ENCODE measurements at regions not wholly inside any gene's neighbourhood (a gene's known extent, or its start where the extent isn't known, plus 50 kb on each side); places are given as distances from the start of the nearest gene placed in this dataset.

GRCh38 chr3:31065765-31066164 is 171.3 kb upstream of the GADL1 start:
- TF ChIP-seq CTCF (conservative IDR thresholded peaks at IDR 0.05) (no peak), EZH2 (IDR thresholded peaks at IDR 0.05; ENCODE audit: low read depth) (no peak)
